ENCODE measurements at regions not wholly inside any gene's neighbourhood (a gene's known extent, or its start where the extent isn't known, plus 50 kb on each side); places are given as distances from the start of the nearest gene placed in this dataset.

GRCh38 chr2:153802671-153803070, 69.1 kb upstream of the GALNT13 start:
- ATAC-seq (ENCODE audit: low read depth) (no peak), DNase-seq (ENCODE audit: low spot score) (no peak)
- Histone ChIP-seq H3K4me1 (ENCODE audit: insufficient read depth, poor library complexity, severe bottlenecking) (no peaks in the 10 kb centered on the region), H3K27ac (ENCODE audit: poor library complexity, severe bottlenecking) (no peak overlapping the region), H3K9me3 (ENCODE audit: severe bottlenecking) (no peaks in the 10 kb centered on the region), H3K27me3 (ENCODE audit: insufficient read depth, poor library complexity, severe bottlenecking) (no peaks in the 10 kb centered on the region), H3K36me3 (ENCODE audit: low read depth) (no peaks in the 10 kb centered on the region), H3K4me3 (ENCODE audit: severe bottlenecking) (no peak overlapping the region)
- TF ChIP-seq, protein P1, sequence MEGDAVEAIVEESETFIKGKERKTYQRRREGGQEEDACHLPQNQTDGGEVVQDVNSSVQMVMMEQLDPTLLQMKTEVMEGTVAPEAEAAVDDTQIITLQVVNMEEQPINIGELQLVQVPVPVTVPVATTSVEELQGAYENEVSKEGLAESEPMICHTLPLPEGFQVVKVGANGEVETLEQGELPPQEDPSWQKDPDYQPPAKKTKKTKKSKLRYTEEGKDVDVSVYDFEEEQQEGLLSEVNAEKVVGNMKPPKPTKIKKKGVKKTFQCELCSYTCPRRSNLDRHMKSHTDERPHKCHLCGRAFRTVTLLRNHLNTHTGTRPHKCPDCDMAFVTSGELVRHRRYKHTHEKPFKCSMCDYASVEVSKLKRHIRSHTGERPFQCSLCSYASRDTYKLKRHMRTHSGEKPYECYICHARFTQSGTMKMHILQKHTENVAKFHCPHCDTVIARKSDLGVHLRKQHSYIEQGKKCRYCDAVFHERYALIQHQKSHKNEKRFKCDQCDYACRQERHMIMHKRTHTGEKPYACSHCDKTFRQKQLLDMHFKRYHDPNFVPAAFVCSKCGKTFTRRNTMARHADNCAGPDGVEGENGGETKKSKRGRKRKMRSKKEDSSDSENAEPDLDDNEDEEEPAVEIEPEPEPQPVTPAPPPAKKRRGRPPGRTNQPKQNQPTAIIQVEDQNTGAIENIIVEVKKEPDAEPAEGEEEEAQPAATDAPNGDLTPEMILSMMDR (IDR thresholded peaks at IDR 0.05; ENCODE audit: poor library complexity, severe bottlenecking): no peak

DNA sequence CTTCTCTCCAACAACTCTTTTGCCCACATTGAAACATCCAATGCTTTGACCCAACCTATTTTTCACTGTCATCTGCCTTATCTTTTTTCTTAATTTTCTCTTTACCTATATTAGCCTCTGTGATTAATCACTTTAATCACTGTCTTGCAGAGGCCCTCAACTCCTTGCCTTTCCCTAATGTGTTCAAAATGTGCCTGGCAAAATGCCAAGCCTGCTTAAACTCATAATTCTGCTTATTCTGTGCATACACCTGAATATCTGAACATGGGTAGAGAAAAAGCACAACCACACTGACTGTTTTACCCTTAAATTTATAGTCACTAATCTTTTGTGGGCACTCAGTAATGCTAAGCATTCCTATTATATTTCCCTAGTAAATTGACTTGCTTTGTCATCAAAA, 63.0 kb upstream of the GALNT13 start:
- H3K9me3 ChIP-seq (ENCODE audit: severe bottlenecking): no peaks in the 10 kb centered on the region
- no peak overlapping the region for H3K27ac ChIP-seq (ENCODE audit: poor library complexity, severe bottlenecking)
- TF ChIP-seq, protein P1 (IDR thresholded peaks at IDR 0.05; ENCODE audit: poor library complexity, severe bottlenecking): no peak
- H3K27me3 ChIP-seq (ENCODE audit: insufficient read depth, poor library complexity, severe bottlenecking): no peaks in the 10 kb centered on the region
- no peaks in the 10 kb centered on the region for H3K36me3 ChIP-seq (ENCODE audit: low read depth)
- DNase-seq (ENCODE audit: low spot score) (no peak), ATAC-seq (ENCODE audit: low read depth) (no peak)
- no peaks in the 10 kb centered on the region for H3K4me1 ChIP-seq (ENCODE audit: insufficient read depth, poor library complexity, severe bottlenecking)
- no peak overlapping the region for H3K4me3 ChIP-seq (ENCODE audit: severe bottlenecking)

DNA sequence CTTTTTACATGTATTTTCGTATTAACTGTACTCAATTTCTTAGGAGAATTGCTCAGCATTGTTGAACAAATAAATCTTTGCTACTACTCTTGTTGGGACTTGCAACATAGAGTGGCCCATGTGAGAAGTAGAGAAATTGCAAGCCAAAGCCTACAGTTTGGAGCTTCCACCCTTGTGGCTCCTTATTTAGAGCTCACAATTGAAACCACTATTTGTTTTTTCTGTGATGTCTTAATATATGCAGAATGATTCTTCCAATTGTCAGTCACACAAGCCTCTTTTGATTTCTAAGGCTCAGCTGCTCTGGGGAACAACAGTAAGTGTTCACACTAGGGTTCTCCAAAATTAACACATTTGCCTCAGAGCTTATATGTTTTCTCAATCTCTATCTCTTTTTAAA, 60.2 kb upstream of the GALNT13 start:
- TF ChIP-seq, protein P1 (IDR thresholded peaks at IDR 0.05; ENCODE audit: poor library complexity, severe bottlenecking): no peak
- Histone ChIP-seq H3K9me3 (ENCODE audit: severe bottlenecking) (no peaks in the 10 kb centered on the region), H3K27ac (ENCODE audit: poor library complexity, severe bottlenecking) (no peak overlapping the region), H3K27me3 (ENCODE audit: insufficient read depth, poor library complexity, severe bottlenecking) (no peaks in the 10 kb centered on the region), H3K4me1 (ENCODE audit: insufficient read depth, poor library complexity, severe bottlenecking) (no peaks in the 10 kb centered on the region), H3K36me3 (ENCODE audit: low read depth) (no peaks in the 10 kb centered on the region), H3K4me3 (ENCODE audit: severe bottlenecking) (no peak overlapping the region)
- DNase-seq (ENCODE audit: low spot score) (no peak), ATAC-seq (ENCODE audit: low read depth) (no peak)

DNA sequence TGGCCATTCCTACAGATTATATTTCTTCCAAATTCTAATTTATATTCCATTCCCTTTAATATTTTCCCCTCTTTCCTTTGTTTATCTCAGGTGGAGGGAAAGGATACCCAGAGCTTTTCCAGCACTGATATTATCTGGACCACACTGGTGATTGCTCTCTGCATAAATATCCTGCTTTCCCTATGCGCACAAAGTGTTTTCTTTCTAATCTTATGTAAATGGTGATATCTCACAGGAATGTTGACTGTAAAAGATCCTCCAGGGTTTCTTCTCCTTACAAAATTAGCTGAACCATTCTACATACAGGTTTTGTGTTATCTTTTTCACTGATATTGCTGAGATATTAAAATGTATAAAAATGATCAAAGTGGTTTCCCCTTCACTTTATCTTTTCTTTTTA, 59.1 kb upstream of the GALNT13 start:
- TF ChIP-seq, protein P1 (IDR thresholded peaks at IDR 0.05; ENCODE audit: poor library complexity, severe bottlenecking): no peak
- no peaks in the 10 kb centered on the region for H3K36me3 ChIP-seq (ENCODE audit: low read depth)
- no peak overlapping the region for H3K4me3 ChIP-seq (ENCODE audit: severe bottlenecking)
- ATAC-seq (ENCODE audit: low read depth) (no peak), DNase-seq (ENCODE audit: low spot score) (no peak)
- H3K9me3 ChIP-seq (ENCODE audit: severe bottlenecking): no peaks in the 10 kb centered on the region
- H3K27ac ChIP-seq (ENCODE audit: poor library complexity, severe bottlenecking): no peak overlapping the region
- no peaks in the 10 kb centered on the region for H3K27me3 ChIP-seq (ENCODE audit: insufficient read depth, poor library complexity, severe bottlenecking)
- no peaks in the 10 kb centered on the region for H3K4me1 ChIP-seq (ENCODE audit: insufficient read depth, poor library complexity, severe bottlenecking)

- DNase-seq (ENCODE audit: low spot score): no peak
- no peak for ATAC-seq (ENCODE audit: low read depth)
These were observed 53.5 kb upstream of the GALNT13 start for GRCh38 chr2:153818242-153818641.

More at GRCh38 chr2:153818242-153818641, 53.5 kb upstream of the GALNT13 start:
- TF ChIP-seq, protein P1 (IDR thresholded peaks at IDR 0.05; ENCODE audit: poor library complexity, severe bottlenecking): no peak
- Histone ChIP-seq H3K9me3 (ENCODE audit: severe bottlenecking) (no peaks in the 10 kb centered on the region), H3K36me3 (ENCODE audit: low read depth) (no peaks in the 10 kb centered on the region), H3K4me1 (ENCODE audit: insufficient read depth, poor library complexity, severe bottlenecking) (no peaks in the 10 kb centered on the region), H3K27me3 (ENCODE audit: insufficient read depth, poor library complexity, severe bottlenecking) (no peaks in the 10 kb centered on the region), H3K4me3 (ENCODE audit: severe bottlenecking) (no peak overlapping the region), H3K27ac (ENCODE audit: poor library complexity, severe bottlenecking) (no peak overlapping the region)
